Transverse colon (tissue), 4 donors: ENCODE measurements at regions not wholly inside any gene's neighbourhood (a gene's known extent, or its start where the extent isn't known, plus 50 kb on each side); places are given as distances from the start of the nearest gene placed in this dataset.

Experiments
- DNase-seq: peaks from one replicate; pipeline ENCODE4 v3.0.0-alpha.2; 2019
- H3K27ac ChIP-seq, 4 donors: fragments of 200-600 bp; sonication (generic); 2 replicates each; pipeline ENCODE4 v1.5.1; 2016 to 2018; ENCODE audit warnings: inconsistent platforms in 4 of 4
- H3K27me3 ChIP-seq: fragments of 200-600 bp; sonication (generic); 2 replicates; pipeline ENCODE4 v1.5.1; 2017; ENCODE audit warnings: inconsistent platforms
- H3K36me3 ChIP-seq, 4 donors: fragments of 200-600 bp; sonication (generic); 2 replicates each; pipeline ENCODE4 v1.5.1; 2017 to 2019; ENCODE audit warnings: inconsistent platforms in 4 of 4
- H3K4me1 ChIP-seq, 4 donors: fragments of 200-600 bp; sonication (generic); 2 replicates each; pipeline ENCODE4 v1.5.1; 2017 to 2020; ENCODE audit warnings: inconsistent platforms in 4 of 4
- H3K4me3 ChIP-seq, 4 donors: fragments of 200-600 bp; sonication (generic); 1 replicate in 1 of 4; 2 replicates in 3 of 4; pipeline versions ENCODE4 v1.5.1 to v1.6.1; 2017 to 2019; ENCODE audit warnings: inconsistent platforms in 4 of 4
- H3K9me3 ChIP-seq, 2 donors: fragments of 200-600 bp; sonication (generic); 2 replicates each; pipeline ENCODE4 v1.5.1; 2017 to 2019; ENCODE audit warnings: inconsistent platforms in 2 of 2
- CTCF ChIP-seq, 5 experiments: fragments of 200-600 bp in 3 of 5; fragments of 450-650 bp in 2 of 5; sonication (generic) in 3 of 5; IDR thresholded peaks; 1 replicate in 2 of 5; 2 replicates in 3 of 5; pipeline ENCODE4 v1.5.1; 2016 to 2017; ENCODE audit warnings: antibody characterized with exemption in 5 of 5, inconsistent platforms in 3 of 5, mild to moderate bottlenecking in 2 of 5, moderate library complexity in 1 of 5
- EP300 ChIP-seq: sonication (generic); formaldehyde crosslinking; IDR thresholded peaks from one replicate; pipeline ENCODE4 v1.6.1; 2017; ENCODE audit warnings: antibody characterized with exemption, low read depth
- POLR2A ChIP-seq: fragments of 450-650 bp; IDR thresholded peaks from one replicate; pipeline ENCODE4 v1.6.1; 2016; ENCODE audit warnings: antibody characterized with exemption, mild to moderate bottlenecking, moderate library complexity
- POLR2AphosphoS5 ChIP-seq, 3 donors: sonication (generic); formaldehyde crosslinking; IDR thresholded peaks; one replicate each; pipeline ENCODE4 v1.6.1; 2016; ENCODE audit warnings: antibody characterized with exemption in 3 of 3
- WGBS, 2 donors: methylation state at CpG; one replicate each; pipeline ENCODE4 v1.1.5; 2018; ENCODE audit warnings: low coverage in 1 of 2; 5-methylcytosine and 5-hydroxymethylcytosine counted together
- in situ Hi-C, 4 donors: fragments of 200-750 bp; cut with MboI; loops; one replicate each; pipeline versions ENCODE4 v1.15.0 to v1.15.1; 2017; ENCODE audit warnings: low sequenced_read_pairs in 3 of 4, low pct_ligation_motif_present in 1 of 4, low pct_unique_long_range_greater_than_20kb in 1 of 4
- intact Hi-C: fragments of 100-400 bp; cut with DNase I; formaldehyde crosslinking; loops from one replicate; pipeline ENCODE4 v1.15.1; 2023; ENCODE audit warnings: low total_unique reads

- TF ChIP-seq CTCF (IDR thresholded peaks at IDR 0.05) (no peak), POLR2AphosphoS5 (IDR thresholded peaks at IDR 0.05) (no peak), EP300 (no peak), POLR2A (no peak)
- DNase-seq: no peak
- in situ Hi-C loops (no loop called here), intact Hi-C loops (no loop called here)
- H3K4me1 ChIP-seq: no peaks in the 10 kb centered on the region
- no peaks in the 10 kb centered on the region for H3K27me3 ChIP-seq
- no peak overlapping the region for H3K27ac ChIP-seq
- 27 to 32% methylated on average over 2 of the region's 2 CpGs for WGBS, 2 donors
- H3K9me3 ChIP-seq: no peaks in the 10 kb centered on the region
- H3K36me3 ChIP-seq: no peaks in the 10 kb centered on the region
- no peak overlapping the region for H3K4me3 ChIP-seq
Observed at GRCh38 chr10:52900593-52900992, 128.0 kb upstream of the MBL2 start.

- Histone ChIP-seq H3K27me3 (no peaks in the 10 kb centered on the region), H3K4me1 (no peaks in the 10 kb centered on the region), H3K4me3 (no peak overlapping the region), H3K27ac (no peak overlapping the region), H3K9me3 (no peaks in the 10 kb centered on the region), H3K36me3 (no peaks in the 10 kb centered on the region)
- intact Hi-C loops: no loop called here
- TF ChIP-seq POLR2AphosphoS5 (IDR thresholded peaks at IDR 0.05) (no peak), EP300 (no peak), POLR2A (no peak), CTCF (IDR thresholded peaks at IDR 0.05) (no peak)
- DNase-seq: no peak
- in situ Hi-C loops: no loop called here
Observed at GRCh38 chr10:52897162-52897561, 124.6 kb upstream of the MBL2 start.

GRCh38 chr10:52895059-52895458 is 122.5 kb upstream of the MBL2 start:
- in situ Hi-C loops (no loop called here), intact Hi-C loops (no loop called here)
- no peak for DNase-seq
- Histone ChIP-seq H3K27me3 (no peaks in the 10 kb centered on the region), H3K9me3 (no peaks in the 10 kb centered on the region), H3K36me3 (no peaks in the 10 kb centered on the region), H3K4me1 (no peaks in the 10 kb centered on the region), H3K4me3 (no peak overlapping the region), H3K27ac (no peak overlapping the region)
- TF ChIP-seq POLR2A (no peak), EP300 (no peak), POLR2AphosphoS5 (IDR thresholded peaks at IDR 0.05) (no peak), CTCF (IDR thresholded peaks at IDR 0.05) (no peak)

- 93% methylated on average over 13 of the region's 17 CpGs; no CpG with 5 or more reads in 1 of the 2 donors for WGBS, 2 donors
- H3K4me1 ChIP-seq: no peaks in the 10 kb centered on the region
- no peaks in the 10 kb centered on the region for H3K27me3 ChIP-seq
- no peaks in the 10 kb centered on the region for H3K9me3 ChIP-seq
- no peak for TF ChIP-seq POLR2A
- TF ChIP-seq CTCF (IDR thresholded peaks at IDR 0.05): no peak
- TF ChIP-seq POLR2AphosphoS5 (IDR thresholded peaks at IDR 0.05): no peak
- TF ChIP-seq EP300: no peak
- no peak overlapping the region for H3K4me3 ChIP-seq
- no peak for DNase-seq
- H3K36me3 ChIP-seq: no peaks in the 10 kb centered on the region
- intact Hi-C loops: no loop called here
- in situ Hi-C loops: no loop called here
- no peak overlapping the region for H3K27ac ChIP-seq
Observed at GRCh38 chr10:52890281-52890680, 117.7 kb upstream of the MBL2 start.
